Astrocyte (in vitro differentiated cells and primary cell): ENCODE measurements at regions not wholly inside any gene's neighbourhood (a gene's known extent, or its start where the extent isn't known, plus 50 kb on each side); places are given as distances from the start of the nearest gene placed in this dataset.

Experiments
- DNase-seq: peaks from one replicate; pipeline ENCODE4 v3.0.0-alpha.2; 2010; ENCODE audit warnings: low read depth
- FAIRE-seq: peaks from 2 replicates; lab custom pipeline; 2011; peaks lifted over from hg19 to GRCh38; lab: Jason Lieb, UNC
- H2AFZ ChIP-seq: 2 replicates; pipeline ENCODE4 v1.6.0; 2012; ENCODE audit warnings: low read depth, low read length, inconsistent platforms
- H3K27ac ChIP-seq: 2 replicates; pipeline ENCODE4 v1.5.1; 2011; ENCODE audit warnings: low read depth, low read length, inconsistent platforms
- H3K27me3 ChIP-seq: 2 replicates; pipeline ENCODE4 v1.6.0; 2011; ENCODE audit warnings: low read length, inconsistent platforms; ENCODE audit not compliant: insufficient read depth
- H3K36me3 ChIP-seq: 2 replicates; pipeline ENCODE4 v1.5.1; 2011; ENCODE audit warnings: low read length, inconsistent platforms; ENCODE audit not compliant: insufficient read depth
- H3K4me1 ChIP-seq: 2 replicates; pipeline ENCODE4 v1.5.1; 2011; ENCODE audit warnings: low read length, inconsistent platforms; ENCODE audit not compliant: insufficient read depth
- H3K4me2 ChIP-seq: 2 replicates; pipeline ENCODE4 v1.6.0; 2012; ENCODE audit warnings: low read length, inconsistent platforms
- H3K4me3 ChIP-seq: 2 replicates; pipeline ENCODE4 v1.5.1; 2011; ENCODE audit warnings: low read depth, mild to moderate bottlenecking, low read length, inconsistent platforms; ENCODE audit not compliant: insufficient read depth
- H3K79me2 ChIP-seq: 2 replicates; pipeline ENCODE4 v1.6.0; 2012; ENCODE audit warnings: mild to moderate bottlenecking, low read length, inconsistent platforms; ENCODE audit not compliant: insufficient read depth
- H3K9ac ChIP-seq: 2 replicates; pipeline ENCODE4 v1.6.0; 2012; ENCODE audit warnings: mild to moderate bottlenecking, low read length, inconsistent platforms
- H3K9me3 ChIP-seq: 2 replicates; pipeline ENCODE4 v1.5.1; 2012; ENCODE audit warnings: low read depth, mild to moderate bottlenecking, low read length, inconsistent platforms; ENCODE audit not compliant: insufficient read depth
- H4K20me1 ChIP-seq: 2 replicates; pipeline ENCODE4 v1.6.0; 2012; ENCODE audit warnings: low read length, inconsistent platforms; ENCODE audit not compliant: insufficient read depth
- H3K27ac Mint-ChIP-seq: one replicate; pipeline ENCODE4 v1.8.0; 2021; ENCODE audit warnings: mild to moderate bottlenecking, mixed read lengths; ENCODE audit not compliant: unreplicated experiment
- H3K27me3 Mint-ChIP-seq: one replicate; pipeline ENCODE4 v1.8.0; 2021; ENCODE audit warnings: low read depth, mixed read lengths; ENCODE audit not compliant: unreplicated experiment
- H3K36me3 Mint-ChIP-seq: one replicate; pipeline ENCODE4 v1.8.0; 2021; ENCODE audit warnings: low read depth, mixed read lengths; ENCODE audit not compliant: unreplicated experiment
- H3K4me1 Mint-ChIP-seq: one replicate; pipeline ENCODE4 v1.8.0; 2021; ENCODE audit warnings: low read depth, mixed read lengths; ENCODE audit not compliant: unreplicated experiment
- H3K4me3 Mint-ChIP-seq: one replicate; pipeline ENCODE4 v1.8.0; 2021; ENCODE audit warnings: mild to moderate bottlenecking, moderate library complexity, mixed read lengths; ENCODE audit not compliant: unreplicated experiment
- H3K9me3 Mint-ChIP-seq: one replicate; pipeline ENCODE4 v1.8.0; 2021; ENCODE audit warnings: mild to moderate bottlenecking, mixed read lengths; ENCODE audit not compliant: unreplicated experiment
- CTCF ChIP-seq: IDR thresholded peaks from 2 replicates; pipeline ENCODE4 v1.5.1; 2011; ENCODE audit warnings: low read depth, mild to moderate bottlenecking, inconsistent platforms, low read length, moderate library complexity; ENCODE audit not compliant: insufficient read depth
- EZH2 ChIP-seq: IDR thresholded peaks from 2 replicates; pipeline ENCODE4 v1.6.1; 2012; ENCODE audit warnings: mild to moderate bottlenecking, low read length, inconsistent platforms; ENCODE audit not compliant: insufficient read depth

GRCh38 chr10:78660446-78661106, 408.2 kb upstream of the ZMIZ1 start:
- FAIRE-seq: no peak
- no peak overlapping the region for H3K9ac ChIP-seq
- H3K4me3 Mint-ChIP-seq: no peak overlapping the region

GRCh38 chr10:78663721-78664120, 405.0 kb upstream of the ZMIZ1 start:
- peaks cover 38% of the 10 kb centered on the region for H3K27me3 Mint-ChIP-seq

More at GRCh38 chr10:78660446-78661106, 408.2 kb upstream of the ZMIZ1 start:
- Mint-ChIP-seq H3K27me3 (peaks cover 26% of the 10 kb centered on the region), H3K4me1 (no peaks in the 10 kb centered on the region), H3K9me3 (peaks cover 8% of the 10 kb centered on the region), H3K27ac (no peak overlapping the region), H3K36me3 (no peaks in the 10 kb centered on the region)
- H3K27ac ChIP-seq: no peak overlapping the region
- no peak overlapping the region for H2AFZ ChIP-seq
- H3K4me1 ChIP-seq: peaks cover 17% of the 10 kb centered on the region
- no peaks in the 10 kb centered on the region for H3K79me2 ChIP-seq
- no peaks in the 10 kb centered on the region for H4K20me1 ChIP-seq
- no peak overlapping the region for H3K4me2 ChIP-seq
- TF ChIP-seq EZH2: no peak
- no peak for TF ChIP-seq CTCF
- H3K4me3 ChIP-seq: no peak overlapping the region
- peaks cover 4% of the 10 kb centered on the region for H3K9me3 ChIP-seq
- no peaks in the 10 kb centered on the region for H3K36me3 ChIP-seq
- peaks cover 2% of the 10 kb centered on the region for H3K27me3 ChIP-seq
- no peak for DNase-seq

More at GRCh38 chr10:78663721-78664120, 405.0 kb upstream of the ZMIZ1 start:
- no peak overlapping the region for H3K4me3 Mint-ChIP-seq
- no peaks in the 10 kb centered on the region for H3K79me2 ChIP-seq
- H3K9ac ChIP-seq: no peak overlapping the region
- FAIRE-seq: no peak
- H3K27ac Mint-ChIP-seq: no peak overlapping the region
- H3K36me3 ChIP-seq: no peaks in the 10 kb centered on the region
- H3K4me1 ChIP-seq: no peaks in the 10 kb centered on the region
- peaks cover 2% of the 10 kb centered on the region for H3K27me3 ChIP-seq
- H3K9me3 Mint-ChIP-seq: peaks cover 13% of the 10 kb centered on the region
- DNase-seq: no peak
- no peaks in the 10 kb centered on the region for H4K20me1 ChIP-seq
- H3K4me1 Mint-ChIP-seq: no peaks in the 10 kb centered on the region
- no peak overlapping the region for H3K27ac ChIP-seq
- TF ChIP-seq EZH2: no peak
- TF ChIP-seq CTCF: no peak
- H3K9me3 ChIP-seq: peaks cover 4% of the 10 kb centered on the region
- no peak overlapping the region for H3K4me3 ChIP-seq
- no peak overlapping the region for H3K4me2 ChIP-seq
- no peak overlapping the region for H2AFZ ChIP-seq
- no peaks in the 10 kb centered on the region for H3K36me3 Mint-ChIP-seq
